Omental fat pad (tissue), 3 donors: ENCODE measurements at regions not wholly inside any gene's neighbourhood (a gene's known extent, or its start where the extent isn't known, plus 50 kb on each side); places are given as distances from the start of the nearest gene placed in this dataset.

Experiments used
- ATAC-seq: fragments of 150-250 bp; one replicate; pipeline ENCODE4 v1.9.1; 2016; ENCODE audit warnings: mild to moderate bottlenecking, moderate library complexity; ENCODE audit not compliant: low FRiP score
- DNase-seq: peaks from one replicate; pipeline ENCODE4 v3.0.0-alpha.2; 2019; ENCODE audit warnings: low spot score
- CTCF ChIP-seq, 3 donors: fragments of 450-650 bp; IDR thresholded peaks; one replicate each; pipeline ENCODE4 v1.5.1; 2016 to 2017; ENCODE audit warnings: antibody characterized with exemption in 3 of 3, mild to moderate bottlenecking in 3 of 3, moderate library complexity in 2 of 3

GRCh38 chr3:139104062-139104461 lies 59.4 kb upstream of the PRR23C start:
- ATAC-seq (no peak), DNase-seq (no peak)
- TF ChIP-seq CTCF (IDR thresholded peaks at IDR 0.05), result no peak

GRCh38 chr3:139105154-139105702 lies 60.5 kb upstream of the PRR23C start:
- no peak for DNase-seq
- no peak for TF ChIP-seq CTCF (IDR thresholded peaks at IDR 0.05)
- no peak for ATAC-seq

- TF ChIP-seq CTCF (IDR thresholded peaks at IDR 0.05), result no peak
- ATAC-seq, result no peak
- DNase-seq, result no peak
Observed at GRCh38 chr3:139106013-139106932, 61.6 kb upstream of the PRR23C start.

- TF ChIP-seq CTCF (IDR thresholded peaks at IDR 0.05), result no peak
- no peak for DNase-seq
- no peak for ATAC-seq
Observed at GRCh38 chr3:139107424-139108252, 62.9 kb upstream of the PRR23C start.

GRCh38 chr3:139108253-139108969 lies 63.7 kb upstream of the PRR23C start:
- no peak for ATAC-seq
- no peak for DNase-seq
- no peak for TF ChIP-seq CTCF (IDR thresholded peaks at IDR 0.05)

- no peak for ATAC-seq
- no peak for TF ChIP-seq CTCF (IDR thresholded peaks at IDR 0.05)
- no peak for DNase-seq
Observed at GRCh38 chr3:139109271-139109670, 64.6 kb upstream of the PRR23C start.
